ENCODE measurements at regions not wholly inside any gene's neighbourhood (a gene's known extent, or its start where the extent isn't known, plus 50 kb on each side); places are given as distances from the start of the nearest gene placed in this dataset.

DNA sequence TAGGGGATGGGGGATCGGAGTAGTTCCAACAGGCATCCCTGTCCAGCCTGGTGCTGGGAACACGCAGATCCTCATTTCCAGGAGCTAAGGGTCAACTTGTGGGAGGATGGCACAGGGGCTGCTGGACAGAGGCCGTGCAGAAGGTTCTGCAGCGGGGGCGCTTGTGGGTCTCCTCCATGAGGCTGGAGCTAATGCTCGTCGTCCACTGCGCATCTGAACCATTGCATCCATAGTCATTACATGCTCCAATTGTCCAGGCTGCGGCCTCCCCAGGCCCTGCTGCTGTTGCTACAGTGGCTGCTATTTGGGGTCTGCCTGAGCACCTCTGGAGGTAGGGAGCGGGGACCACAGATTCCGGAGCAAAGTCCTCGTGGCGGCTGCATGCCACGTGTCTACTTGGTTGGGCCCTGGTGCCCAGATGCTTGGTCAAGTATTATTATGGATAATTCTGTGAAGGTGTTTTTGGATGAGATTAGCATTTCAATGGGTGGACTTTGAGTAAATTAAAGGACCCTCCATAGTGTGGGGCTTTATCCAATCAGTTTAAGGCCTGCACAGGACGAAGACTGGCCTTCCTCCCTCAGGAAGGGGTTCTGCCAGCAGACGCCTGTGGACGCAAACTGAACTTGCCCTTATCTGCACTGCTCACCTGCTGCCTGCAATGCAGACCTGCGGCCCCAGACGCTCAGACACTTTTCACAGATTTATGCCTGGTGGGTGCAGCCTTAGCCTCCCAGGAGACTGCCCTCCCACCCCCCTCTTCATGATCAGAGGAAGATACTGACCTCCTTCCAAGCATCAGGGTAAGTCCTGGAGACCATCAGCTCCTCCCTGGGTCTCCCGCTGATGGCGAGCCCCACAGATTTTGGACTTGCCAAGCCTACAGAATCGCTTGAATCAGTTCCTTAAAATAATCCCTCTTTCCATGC is 127.5 kb upstream of the IRX4 start:
- POLR2A ChIA-PET (ENCODE audit: unreplicated experiment): no interaction called here
- BruUV-seq (replicated peaks): no TSS peak
- no peaks in the 10 kb centered on the region for H3K9me2 ChIP-seq (replicated peaks; ENCODE audit: low read length)
- CTCF ChIA-PET: no interaction called here
- H3K36me3 ChIP-seq (ENCODE audit: low read depth, low read length): no peaks in the 10 kb centered on the region
- TF ChIP-seq EZH2phosphoT487 (IDR thresholded peaks at IDR 0.05; ENCODE audit: borderline replicate concordance, low read length): no peak
- TF ChIP-seq, protein P1, sequence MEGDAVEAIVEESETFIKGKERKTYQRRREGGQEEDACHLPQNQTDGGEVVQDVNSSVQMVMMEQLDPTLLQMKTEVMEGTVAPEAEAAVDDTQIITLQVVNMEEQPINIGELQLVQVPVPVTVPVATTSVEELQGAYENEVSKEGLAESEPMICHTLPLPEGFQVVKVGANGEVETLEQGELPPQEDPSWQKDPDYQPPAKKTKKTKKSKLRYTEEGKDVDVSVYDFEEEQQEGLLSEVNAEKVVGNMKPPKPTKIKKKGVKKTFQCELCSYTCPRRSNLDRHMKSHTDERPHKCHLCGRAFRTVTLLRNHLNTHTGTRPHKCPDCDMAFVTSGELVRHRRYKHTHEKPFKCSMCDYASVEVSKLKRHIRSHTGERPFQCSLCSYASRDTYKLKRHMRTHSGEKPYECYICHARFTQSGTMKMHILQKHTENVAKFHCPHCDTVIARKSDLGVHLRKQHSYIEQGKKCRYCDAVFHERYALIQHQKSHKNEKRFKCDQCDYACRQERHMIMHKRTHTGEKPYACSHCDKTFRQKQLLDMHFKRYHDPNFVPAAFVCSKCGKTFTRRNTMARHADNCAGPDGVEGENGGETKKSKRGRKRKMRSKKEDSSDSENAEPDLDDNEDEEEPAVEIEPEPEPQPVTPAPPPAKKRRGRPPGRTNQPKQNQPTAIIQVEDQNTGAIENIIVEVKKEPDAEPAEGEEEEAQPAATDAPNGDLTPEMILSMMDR (conservative IDR thresholded peaks at IDR 0.05; ENCODE audit: low read depth, low read length): no peak
- TF ChIP-seq EZH2 (IDR thresholded peaks at IDR 0.05; ENCODE audit: low read length, unreplicated experiment): no peak
- no peak overlapping the region for H3K9ac ChIP-seq (ENCODE audit: low read length)
- intact Hi-C loops (cut with micrococcal nuclease): no loop called here
- H4K20me1 ChIP-seq (ENCODE audit: low read length): no peaks in the 10 kb centered on the region
- H3K4me2 ChIP-seq (ENCODE audit: low read length): no peak overlapping the region
- no peak overlapping the region for H2AFZ ChIP-seq (ENCODE audit: low read length)
- no peaks in the 10 kb centered on the region for H3K79me2 ChIP-seq (ENCODE audit: low read length)
- no peak overlapping the region for H3K4me3 ChIP-seq (ENCODE audit: low read length)
- H3F3A ChIP-seq (ENCODE audit: low read length, unreplicated experiment): no peaks in the 10 kb centered on the region
- no peaks in the 10 kb centered on the region for H3K9me3 ChIP-seq (ENCODE audit: low read length)
- H3K27ac ChIP-seq (ENCODE audit: low read length): no peak overlapping the region
- DNase-seq (no peak), ATAC-seq (no peak)
- H3K27me3 ChIP-seq (ENCODE audit: low read length): peaks cover 94% of the 10 kb centered on the region
- H3K4me1 ChIP-seq (ENCODE audit: insufficient read depth, low read length): no peaks in the 10 kb centered on the region

DNA sequence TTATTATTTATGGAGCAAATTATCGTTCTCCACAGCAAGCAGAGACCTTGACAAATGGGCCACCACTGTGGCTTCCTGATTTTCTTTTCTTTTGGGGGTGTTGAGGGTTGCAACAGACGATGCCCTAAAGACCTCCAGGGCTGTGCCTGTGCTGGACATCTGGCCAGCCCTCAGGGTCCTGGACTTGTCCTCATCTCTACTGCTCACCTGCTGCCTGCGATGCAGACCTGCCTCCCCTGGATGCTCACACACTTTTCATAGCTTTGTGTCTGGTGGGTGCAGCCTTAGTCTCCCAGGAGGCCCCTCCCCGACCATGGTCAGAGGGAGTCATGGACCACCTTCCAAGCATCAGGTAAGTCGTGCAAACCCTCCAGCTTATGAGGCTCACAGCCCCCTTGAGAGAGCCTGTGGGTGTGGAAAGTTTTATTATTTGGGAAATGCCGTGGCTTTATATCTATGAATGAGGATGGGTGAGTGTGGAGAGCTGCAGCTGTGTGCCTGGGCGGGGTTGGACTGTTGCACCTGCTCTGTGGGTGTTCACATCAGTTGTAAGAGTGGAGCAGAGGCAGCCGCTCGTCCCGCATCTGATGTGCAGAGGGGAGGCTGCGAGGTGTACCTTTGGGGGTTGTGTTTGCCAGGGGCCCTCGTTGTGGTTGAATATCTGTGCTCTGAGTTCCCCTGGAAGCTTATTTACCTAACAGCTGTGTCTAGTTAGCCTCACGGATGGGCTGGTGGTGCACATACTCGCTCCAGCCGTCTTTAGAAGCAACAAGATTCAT is 126.3 kb upstream of the IRX4 start:
- peaks cover 93% of the 10 kb centered on the region for H3K27me3 ChIP-seq (ENCODE audit: low read length)
- no peaks in the 10 kb centered on the region for H3K79me2 ChIP-seq (ENCODE audit: low read length)
- no peak overlapping the region for H3K9ac ChIP-seq (ENCODE audit: low read length)
- no peaks in the 10 kb centered on the region for H3K4me1 ChIP-seq (ENCODE audit: insufficient read depth, low read length)
- no peak overlapping the region for H3K4me3 ChIP-seq (ENCODE audit: low read length)
- no peak overlapping the region for H2AFZ ChIP-seq (ENCODE audit: low read length)
- H3K27ac ChIP-seq (ENCODE audit: low read length): no peak overlapping the region
- H3K36me3 ChIP-seq (ENCODE audit: low read depth, low read length): no peaks in the 10 kb centered on the region
- TF ChIP-seq EZH2phosphoT487 (IDR thresholded peaks at IDR 0.05; ENCODE audit: borderline replicate concordance, low read length): no peak
- TF ChIP-seq, protein P1 (conservative IDR thresholded peaks at IDR 0.05; ENCODE audit: low read depth, low read length): no peak
- no peak for TF ChIP-seq EZH2 (IDR thresholded peaks at IDR 0.05; ENCODE audit: low read length, unreplicated experiment)
- no peaks in the 10 kb centered on the region for H3K9me2 ChIP-seq (replicated peaks; ENCODE audit: low read length)
- H3F3A ChIP-seq (ENCODE audit: low read length, unreplicated experiment): no peaks in the 10 kb centered on the region
- H3K4me2 ChIP-seq (ENCODE audit: low read length): no peak overlapping the region
- DNase-seq: no peak
- intact Hi-C loops (cut with micrococcal nuclease): no loop called here
- no peak for ATAC-seq
- POLR2A ChIA-PET (ENCODE audit: unreplicated experiment): no interaction called here
- BruUV-seq (replicated peaks): no TSS peak
- H4K20me1 ChIP-seq (ENCODE audit: low read length): no peaks in the 10 kb centered on the region
- CTCF ChIA-PET: no interaction called here
- no peaks in the 10 kb centered on the region for H3K9me3 ChIP-seq (ENCODE audit: low read length)
